ENCODE measurements at regions not wholly inside any gene's neighbourhood (a gene's known extent, or its start where the extent isn't known, plus 50 kb on each side); places are given as distances from the start of the nearest gene placed in this dataset.

DNA sequence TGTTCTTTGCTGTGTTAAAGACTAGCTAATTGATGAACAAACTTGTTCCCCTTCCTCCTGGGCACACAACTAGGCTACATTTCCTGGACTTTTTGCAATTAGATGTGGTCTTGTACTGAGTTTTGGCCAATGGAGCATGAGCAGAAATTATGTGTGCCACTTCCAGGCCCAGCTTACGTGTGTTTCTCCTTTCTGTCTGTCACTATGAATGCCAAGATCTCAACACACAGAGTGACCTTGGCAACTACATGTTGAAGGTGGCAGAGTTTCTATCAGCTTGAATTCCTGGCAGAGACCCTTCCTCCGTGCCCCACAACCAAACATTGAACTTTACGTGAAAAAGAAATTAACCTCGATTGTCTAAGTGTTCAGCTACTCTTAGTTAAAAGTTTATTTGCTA is 81.7 kb upstream of the PIAS1 start:
- peak; percentile 63 for ATAC-seq (ENCODE audit: poor library complexity)
- intact Hi-C loops (cut with DNase I): no loop called here
- no peak for DNase-seq

DNA sequence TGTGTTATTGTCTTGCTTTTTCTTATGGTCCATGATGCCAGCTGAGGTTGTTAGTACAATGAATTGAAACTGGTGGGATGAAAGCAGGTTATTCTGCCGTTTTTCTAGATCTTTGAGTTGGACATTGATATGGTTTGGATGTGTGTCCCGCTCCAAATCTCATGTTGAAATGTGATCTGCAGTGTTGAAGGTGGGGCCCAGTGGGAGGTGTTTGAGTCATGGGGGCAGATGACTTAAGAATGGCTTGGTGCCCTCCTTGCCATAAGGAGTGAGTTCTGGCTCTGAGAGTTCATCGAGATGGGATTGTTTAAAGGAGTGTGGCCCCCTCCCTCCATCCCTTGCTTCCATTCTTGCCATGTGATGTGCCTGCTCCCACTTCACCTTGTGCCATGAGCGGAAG is 80.3 kb upstream of the PIAS1 start:
- no peak for DNase-seq
- intact Hi-C loops (cut with DNase I): no loop called here
- ATAC-seq (ENCODE audit: poor library complexity): no peak

DNA sequence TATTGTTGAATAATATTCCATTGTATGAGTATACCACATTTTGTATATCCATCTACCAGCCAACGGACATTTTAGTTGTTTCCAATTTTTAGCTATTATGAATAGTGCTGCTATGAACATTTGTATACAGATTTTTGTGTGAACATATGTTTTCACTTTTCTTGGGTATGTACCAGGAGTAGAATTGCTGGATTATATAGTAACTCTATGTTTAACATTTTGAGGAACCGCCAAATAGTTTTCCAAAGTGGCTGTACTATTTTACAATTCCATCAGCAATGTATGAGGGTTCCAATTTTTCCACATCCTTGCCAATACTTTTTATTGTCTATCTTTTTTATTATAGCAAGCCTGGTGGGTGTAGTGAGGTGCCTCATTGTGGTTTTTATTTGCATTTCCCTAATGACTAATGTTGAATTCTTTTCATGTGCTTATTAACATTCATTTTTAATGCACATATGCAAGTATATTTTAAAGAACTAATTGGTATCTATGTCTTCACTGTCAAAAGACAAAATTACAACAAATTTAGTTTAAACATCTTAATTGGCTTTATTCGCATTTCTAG is 77.5 kb upstream of the PIAS1 start:
- intact Hi-C loops (cut with DNase I): no loop called here
- DNase-seq (no peak), ATAC-seq (ENCODE audit: poor library complexity) (no peak)

DNA sequence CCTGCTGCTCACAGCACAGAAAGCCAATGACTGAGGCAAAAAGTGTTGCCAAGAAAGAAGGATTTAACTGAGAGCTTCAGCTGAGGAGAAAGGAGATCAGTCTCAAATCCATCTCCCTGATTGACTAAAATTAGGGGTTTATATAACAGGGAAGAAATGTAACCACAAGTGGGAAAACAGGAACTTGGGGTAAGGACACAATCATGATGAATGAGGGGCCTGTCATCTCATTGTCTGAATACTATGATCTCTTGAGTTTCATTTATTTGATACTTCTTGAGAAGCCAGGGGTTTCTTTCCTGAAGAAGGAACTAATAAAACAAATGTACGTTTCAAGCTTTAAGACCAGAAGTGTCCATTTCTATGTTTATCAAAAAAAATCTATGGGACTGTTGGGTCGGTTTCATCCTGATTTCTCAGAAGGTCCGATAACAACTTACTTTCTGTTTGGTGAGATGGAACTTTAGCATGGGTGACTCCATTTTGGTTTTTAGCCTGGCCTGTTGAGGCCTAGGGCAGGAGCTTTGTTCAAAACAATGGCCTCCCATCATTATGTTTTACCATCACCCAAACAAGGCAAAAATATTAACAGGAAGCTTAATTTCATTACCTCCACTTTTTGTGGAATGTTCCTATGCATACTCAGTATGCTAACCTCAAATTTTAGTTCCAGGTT is 76.6 kb upstream of the PIAS1 start:
- DNase-seq: no peak
- intact Hi-C loops (cut with DNase I): no loop called here
- ATAC-seq (ENCODE audit: poor library complexity): no peak

DNA sequence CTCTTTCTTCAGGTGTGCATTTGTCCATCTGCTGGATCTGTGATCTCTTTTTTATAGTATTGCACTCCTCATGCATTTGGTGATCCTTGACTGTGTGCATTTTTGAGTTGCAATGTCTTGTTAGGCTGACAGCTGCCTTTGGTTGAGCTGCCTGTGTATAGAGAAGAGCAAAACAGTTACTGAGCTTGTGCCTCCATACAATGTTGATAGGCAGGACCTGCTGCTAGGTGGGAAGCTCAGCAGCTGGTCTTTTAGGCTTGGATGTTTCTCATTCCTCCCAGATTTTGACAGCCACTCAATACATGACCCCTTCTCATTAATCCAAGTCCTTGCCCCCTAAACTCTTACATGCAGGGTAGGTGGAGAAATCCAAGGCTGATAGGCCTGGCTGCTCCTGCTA is 74.8 kb upstream of the PIAS1 start:
- ATAC-seq (ENCODE audit: poor library complexity) (no peak), DNase-seq (no peak)
- intact Hi-C loops (cut with DNase I): no loop called here

DNA sequence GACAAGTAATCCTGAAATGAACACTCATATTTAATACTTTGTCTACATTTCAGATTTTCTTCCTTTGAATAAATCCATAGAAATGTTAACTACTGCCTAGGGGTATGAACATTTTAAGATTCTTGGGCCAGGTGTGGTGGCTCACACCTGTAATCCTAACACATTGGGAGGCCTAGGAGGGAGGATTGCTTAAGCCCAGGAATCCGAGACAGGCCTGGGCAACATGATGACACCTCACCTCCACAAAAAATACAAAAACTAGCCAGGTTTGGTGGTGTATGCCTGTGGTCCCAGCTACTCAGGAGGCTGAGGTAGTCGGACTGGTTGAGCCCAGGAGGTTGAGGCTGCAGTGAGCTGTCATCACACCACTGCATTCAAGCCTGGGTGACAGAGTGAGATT is 73.9 kb upstream of the PIAS1 start:
- ATAC-seq (ENCODE audit: poor library complexity): no peak
- DNase-seq: no peak
- intact Hi-C loops (cut with DNase I): no loop called here

DNA sequence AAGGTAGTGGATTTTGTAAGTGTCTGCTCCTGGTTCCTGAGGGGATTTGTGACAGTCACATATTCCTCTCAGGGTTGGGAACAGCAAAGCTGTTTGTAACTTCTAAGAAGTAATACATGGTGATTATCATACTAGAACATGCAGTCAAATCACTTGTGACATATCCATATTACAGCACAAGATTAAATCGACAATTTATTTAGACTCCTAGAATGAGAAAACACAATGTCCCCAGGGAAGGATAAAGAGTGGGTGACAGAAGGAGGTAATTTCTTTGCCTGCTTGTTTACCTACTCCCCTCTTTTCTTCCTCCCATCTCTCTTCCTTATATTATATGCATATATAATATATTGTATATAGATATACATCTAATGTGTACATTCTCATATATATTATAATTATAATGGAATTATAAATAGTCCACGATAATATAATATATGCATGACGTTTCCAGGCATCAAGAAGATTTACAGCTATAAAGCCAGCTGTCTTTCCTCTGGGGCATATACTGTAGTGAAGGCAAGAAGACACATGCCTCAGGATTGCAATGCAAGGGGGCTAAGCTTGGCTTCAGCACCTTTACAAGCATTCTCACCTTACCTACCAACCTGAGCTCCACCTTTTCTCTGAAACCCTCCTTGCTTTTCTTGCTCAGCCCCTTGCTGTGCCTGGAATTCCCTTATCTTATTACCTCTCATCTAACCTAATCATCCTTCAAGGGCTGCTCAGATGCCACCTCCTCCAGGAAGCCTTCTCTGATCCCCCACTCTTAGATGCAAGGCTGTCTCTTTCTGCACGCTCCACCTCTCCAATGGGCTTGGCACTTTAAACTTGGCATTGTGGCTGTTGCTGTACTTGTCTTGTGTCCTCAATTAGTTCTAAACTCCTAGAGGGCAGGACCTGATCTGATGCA is 73.1 kb upstream of the PIAS1 start:
- ATAC-seq (ENCODE audit: poor library complexity) (no peak), DNase-seq (no peak)
- intact Hi-C loops (cut with DNase I): no loop called here

DNA sequence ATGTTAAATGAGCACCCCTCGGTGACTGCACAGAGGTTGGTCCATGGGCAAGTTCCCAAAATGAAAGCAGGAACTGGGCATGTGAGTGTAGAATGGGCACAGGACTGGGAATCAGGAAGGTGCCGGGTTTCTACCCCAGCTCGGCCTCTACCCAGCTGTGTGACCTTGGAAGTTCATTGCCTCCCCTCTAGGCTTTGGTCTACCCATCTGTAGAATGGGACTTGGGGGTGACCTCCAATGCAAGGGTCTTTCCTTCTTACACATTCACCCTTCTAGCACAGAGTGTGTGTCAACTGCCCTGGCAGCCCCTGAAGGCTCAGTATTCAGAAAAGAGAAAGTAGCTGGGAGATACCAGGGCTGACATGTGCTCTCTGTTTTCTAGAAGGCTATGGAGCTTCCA is 72.3 kb upstream of the PIAS1 start:
- DNase-seq (no peak), ATAC-seq (ENCODE audit: poor library complexity) (no peak)
- intact Hi-C loops (cut with DNase I): no loop called here

DNA sequence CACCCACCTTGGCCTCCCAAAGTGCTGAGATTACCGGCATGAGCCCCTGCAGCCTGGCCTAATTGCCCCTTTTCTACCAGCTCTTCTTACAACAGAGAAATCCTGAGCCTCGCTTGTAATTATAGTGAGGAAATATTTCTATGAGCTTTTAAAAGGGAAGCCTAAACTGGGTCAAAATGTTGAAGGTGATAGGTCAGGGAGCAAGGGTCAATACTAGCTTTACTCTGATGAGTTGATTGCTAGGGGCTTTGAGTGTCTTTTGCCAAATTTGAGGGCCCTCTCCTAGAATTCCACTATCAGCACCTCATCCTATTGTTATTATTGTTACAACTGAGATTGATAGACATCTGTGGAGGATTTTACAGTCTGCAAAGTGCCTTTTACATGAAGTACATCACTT is 62.4 kb upstream of the PIAS1 start:
- intact Hi-C loops (cut with DNase I): no loop called here
- no peak for ATAC-seq (ENCODE audit: poor library complexity)
- DNase-seq: no peak

DNA sequence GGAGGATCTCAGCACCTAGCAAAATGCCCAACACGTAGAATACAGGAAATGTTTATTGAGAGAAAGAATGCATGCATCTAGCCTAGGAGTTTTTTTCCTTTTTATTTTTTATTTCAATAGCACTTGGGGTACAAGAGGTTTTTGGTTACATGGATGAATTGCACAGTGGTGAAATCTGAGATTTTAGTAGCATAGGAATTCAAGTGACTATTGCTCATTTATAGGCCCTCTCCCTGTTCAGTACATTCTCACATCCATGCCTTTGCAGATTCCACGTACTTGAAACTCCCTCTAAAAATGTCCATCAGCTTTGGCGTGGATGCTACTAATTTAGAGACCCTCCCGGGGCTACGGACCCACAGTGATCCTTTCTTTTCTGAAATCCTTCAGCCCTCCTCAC is 61.7 kb upstream of the PIAS1 start:
- ATAC-seq (ENCODE audit: poor library complexity): no peak
- no peak for DNase-seq
- intact Hi-C loops (cut with DNase I): no loop called here

DNA sequence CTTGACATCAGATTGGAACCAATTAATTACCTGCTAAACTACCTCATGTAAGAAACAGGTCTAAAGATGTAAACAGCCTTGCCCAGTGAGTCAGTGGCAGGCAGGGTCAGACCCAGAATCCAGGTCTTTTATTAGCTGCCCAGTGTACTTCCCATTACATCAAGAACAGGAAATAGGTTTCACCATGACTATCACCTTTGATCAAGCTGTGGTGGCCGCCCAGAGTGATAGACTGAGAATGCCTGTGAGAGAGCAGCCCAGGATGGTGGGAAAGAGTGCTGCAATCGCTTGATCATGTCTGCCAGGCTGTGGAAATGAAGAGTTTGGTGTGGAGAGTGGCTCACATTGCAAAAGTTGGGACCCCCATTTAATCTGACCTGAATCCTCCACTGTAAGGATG is 61.3 kb upstream of the PIAS1 start:
- intact Hi-C loops (cut with DNase I): no loop called here
- ATAC-seq (ENCODE audit: poor library complexity) (no peak), DNase-seq (no peak)

DNA sequence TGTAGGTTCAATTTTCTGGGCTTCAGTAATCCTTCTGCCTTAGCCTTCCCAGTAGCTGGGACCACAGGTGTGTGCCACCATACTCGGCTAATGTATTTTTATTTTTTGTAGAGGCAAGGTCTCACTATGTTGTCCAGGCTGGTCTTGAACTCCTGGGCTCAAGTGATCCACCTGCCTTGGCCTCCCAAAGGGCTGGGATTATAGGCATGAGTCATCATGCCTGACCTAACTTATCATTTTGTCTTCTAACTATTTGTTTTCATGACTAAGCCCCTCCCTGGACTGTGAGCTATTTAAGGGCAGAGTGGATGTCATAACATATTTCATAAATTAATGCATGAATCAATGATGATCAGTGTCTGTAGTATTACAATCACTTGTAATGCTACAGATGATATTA is 56.1 kb upstream of the PIAS1 start:
- no peak for DNase-seq
- intact Hi-C loops (cut with DNase I): no loop called here
- no peak for ATAC-seq (ENCODE audit: poor library complexity)

DNA sequence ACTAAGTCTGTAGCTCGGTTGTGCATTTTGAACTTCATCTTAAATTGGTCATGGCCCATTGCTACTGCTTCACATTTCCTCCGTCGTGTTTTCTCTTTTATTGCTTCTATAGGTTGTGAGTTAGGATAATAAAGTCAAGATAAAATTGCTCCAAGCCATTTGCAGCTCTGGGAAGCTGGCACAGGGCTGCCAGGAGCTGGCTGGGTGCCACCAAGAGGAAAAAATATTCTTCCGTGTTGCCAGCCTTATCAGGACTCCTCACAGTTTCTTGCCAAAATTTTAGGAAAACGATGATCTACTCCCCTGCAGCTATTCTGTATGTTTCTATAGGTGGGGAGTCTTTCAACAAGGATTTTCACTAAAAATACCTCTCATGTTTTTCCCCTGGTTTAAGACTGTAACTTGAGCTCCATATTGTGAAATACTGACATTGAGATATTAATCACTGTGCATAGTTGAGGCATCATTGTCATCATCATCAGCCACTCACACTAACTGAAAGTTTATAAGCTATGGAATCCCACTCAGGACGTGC is 55.4 kb upstream of the PIAS1 start:
- ATAC-seq (ENCODE audit: poor library complexity): no peak
- intact Hi-C loops (cut with DNase I): no loop called here
- no peak for DNase-seq

DNA sequence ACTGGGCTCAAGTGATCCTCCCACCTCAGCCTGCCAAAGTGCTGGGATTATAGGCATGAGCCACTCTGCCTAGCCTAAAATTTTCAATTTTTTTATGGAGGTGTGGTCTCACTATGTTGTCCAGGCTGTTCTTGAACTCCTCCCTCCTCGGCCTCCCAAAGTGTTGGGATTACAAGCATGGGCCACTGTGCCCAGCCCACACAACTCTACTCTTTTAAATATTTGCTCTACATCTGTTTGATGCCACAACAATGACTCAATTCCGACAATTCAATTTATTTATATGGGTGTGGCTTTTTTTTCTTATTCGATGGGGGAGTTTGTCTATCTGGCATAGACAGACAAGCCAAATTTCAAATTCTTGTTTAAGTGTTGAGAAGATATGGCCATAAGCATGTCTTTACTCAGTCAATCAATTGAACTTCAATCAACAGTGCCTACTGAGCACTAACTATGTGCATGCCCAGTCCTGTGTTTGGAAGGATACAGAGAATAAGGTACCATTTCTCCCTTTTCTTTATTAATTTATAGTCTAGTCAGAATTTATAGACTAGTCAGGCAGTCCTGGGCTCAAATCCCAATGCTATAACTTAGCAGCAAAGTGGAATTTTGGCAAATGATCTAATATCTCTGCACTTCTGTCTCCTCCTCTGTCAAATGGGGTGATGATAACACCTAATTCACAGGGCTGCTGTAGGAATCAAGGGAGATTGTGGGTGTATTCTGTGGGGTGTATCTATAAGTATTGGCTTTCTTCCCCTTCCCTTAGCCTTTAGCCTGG is 54.6 kb upstream of the PIAS1 start:
- intact Hi-C loops (cut with DNase I): no loop called here

DNA sequence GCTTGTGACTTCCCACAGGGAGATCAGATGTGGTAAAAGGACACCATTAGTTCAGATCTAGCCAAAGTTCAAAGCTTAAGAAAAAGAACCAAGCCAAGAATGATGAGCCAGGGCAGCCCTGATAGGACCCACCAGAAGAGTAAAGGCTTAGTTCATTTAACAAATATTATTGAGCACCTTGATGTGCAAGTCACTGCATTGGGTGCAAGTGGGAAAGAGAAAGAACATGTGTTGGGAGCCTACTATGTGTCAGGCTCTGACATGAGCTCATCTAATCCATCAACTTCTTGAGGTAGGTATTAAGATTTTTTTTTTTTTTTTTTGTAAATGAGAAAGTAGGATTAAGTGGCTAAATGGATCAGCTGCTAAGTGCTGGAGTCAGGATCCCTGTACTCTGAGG is 53.4 kb upstream of the PIAS1 start:
- no peak for ATAC-seq (ENCODE audit: poor library complexity)
- DNase-seq: no peak
- intact Hi-C loops (cut with DNase I): no loop called here

More for the DNA sequence above, 54.6 kb upstream of the PIAS1 start:
- no peak for ATAC-seq (ENCODE audit: poor library complexity)
- no peak for DNase-seq

DNA sequence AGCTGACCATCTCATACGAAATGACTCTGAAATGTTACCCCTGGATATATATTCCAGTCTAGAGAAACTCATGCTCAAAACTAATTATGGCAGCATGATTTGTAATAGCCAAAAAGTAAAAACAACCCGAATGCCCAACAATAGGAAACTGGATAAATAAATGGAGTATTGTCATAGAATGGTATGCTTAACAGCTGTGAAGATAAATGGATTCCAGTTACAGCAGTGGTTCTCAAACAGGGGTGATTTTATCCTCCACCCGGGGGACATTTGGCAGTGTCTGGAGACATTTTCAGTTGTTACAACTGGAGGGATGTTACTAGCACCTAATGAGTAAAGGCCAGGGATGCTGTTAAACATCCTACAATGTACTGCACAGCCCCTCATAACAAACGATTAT is 52.3 kb upstream of the PIAS1 start:
- intact Hi-C loops (cut with DNase I): no loop called here
- no peak for DNase-seq
- no peak for ATAC-seq (ENCODE audit: poor library complexity)

DNA sequence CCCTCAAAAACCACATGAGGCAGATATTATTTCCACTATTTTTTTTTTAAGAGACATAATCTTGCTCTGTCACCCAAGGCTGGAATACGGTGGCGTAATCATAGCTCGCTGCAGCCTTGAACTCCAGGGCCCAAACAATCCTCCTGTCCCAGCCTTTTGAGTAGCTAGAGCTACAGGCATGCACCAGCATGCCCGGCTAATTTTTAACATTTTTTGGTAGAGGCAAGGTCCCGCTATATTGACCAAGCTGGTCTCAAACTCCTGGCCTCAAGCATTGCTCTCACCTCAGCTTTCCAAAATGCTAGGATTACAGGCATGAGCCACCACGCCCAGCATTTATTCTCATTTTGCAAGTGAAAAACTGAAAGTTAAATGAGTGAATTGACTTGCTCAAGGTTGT is 50.8 kb upstream of the PIAS1 start:
- DNase-seq (no peak), ATAC-seq (ENCODE audit: poor library complexity) (no peak)
- intact Hi-C loops (cut with DNase I): no loop called here

Measured in Right ventricle myocardium superior (tissue), 1 donor.